Right ventricle myocardium superior (tissue), 1 donor: ENCODE measurements at regions not wholly inside any gene's neighbourhood (a gene's known extent, or its start where the extent isn't known, plus 50 kb on each side); places are given as distances from the start of the nearest gene placed in this dataset.
"Not testable (repeated sequence)": the region's sequence is repeated elsewhere in the genome, so short reads cannot be mapped to it uniquely, and the experiment has no call there.

Experiments
- ATAC-seq: fragments of 200-7000 bp; cut with Tn5 transposase; one replicate; pipeline ENCODE4 v1.9.1; 2020; ENCODE audit warnings: mild to moderate bottlenecking; ENCODE audit not compliant: poor library complexity
- DNase-seq: peaks from one replicate; pipeline ENCODE4 v3.0.0-alpha.2; 2020
- intact Hi-C: fragments of 100-400 bp; cut with DNase I; formaldehyde crosslinking; loops from one replicate; pipeline ENCODE4 v1.11.2; 2022
- donor health status: DM: no; HTN: yes; CAD: no; lungs with severe emphysema.

DNA sequence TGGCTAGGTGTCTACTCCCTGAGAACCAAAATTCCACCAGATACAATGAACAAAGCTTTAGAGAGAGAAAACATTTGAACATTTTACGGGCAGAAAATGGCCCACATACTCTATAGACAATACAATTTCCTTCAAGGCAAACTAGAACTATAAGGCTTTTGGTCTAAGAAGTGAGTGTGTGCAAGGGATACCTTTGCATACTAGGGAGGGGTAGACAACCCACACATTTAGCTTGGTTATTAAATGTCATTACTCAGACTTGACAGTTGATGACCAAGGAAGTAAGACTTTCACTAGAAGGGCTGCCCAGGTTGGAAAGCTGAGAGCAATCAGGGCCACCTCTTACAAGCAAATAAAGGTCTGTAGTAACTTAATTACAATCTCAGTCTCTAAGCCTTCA lies 64.0 kb upstream of the PLEKHM1 start:
- DNase-seq, intact Hi-C loops, ATAC-seq: not testable (repeated sequence)

DNA sequence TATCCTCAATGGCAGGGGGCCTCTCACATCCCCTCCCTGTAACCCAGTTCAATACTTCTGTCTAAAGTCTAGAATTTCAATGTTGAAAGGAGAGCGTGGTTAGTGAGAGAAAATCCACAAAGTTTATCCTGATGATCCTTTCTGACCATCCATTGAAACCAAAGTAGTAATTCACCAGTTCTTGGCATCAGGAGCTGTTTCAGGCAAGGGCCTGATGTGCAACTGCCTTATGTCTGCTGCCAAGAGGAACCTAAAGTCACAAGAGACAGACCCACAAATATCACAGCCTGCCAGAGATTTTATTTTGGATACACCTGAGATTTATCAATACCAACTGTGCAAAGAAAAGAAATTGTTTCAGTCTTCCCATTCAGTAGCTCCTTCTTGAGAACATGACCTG lies 68.3 kb upstream of the PLEKHM1 start:
- ATAC-seq, DNase-seq, intact Hi-C loops: not testable (repeated sequence)

DNA sequence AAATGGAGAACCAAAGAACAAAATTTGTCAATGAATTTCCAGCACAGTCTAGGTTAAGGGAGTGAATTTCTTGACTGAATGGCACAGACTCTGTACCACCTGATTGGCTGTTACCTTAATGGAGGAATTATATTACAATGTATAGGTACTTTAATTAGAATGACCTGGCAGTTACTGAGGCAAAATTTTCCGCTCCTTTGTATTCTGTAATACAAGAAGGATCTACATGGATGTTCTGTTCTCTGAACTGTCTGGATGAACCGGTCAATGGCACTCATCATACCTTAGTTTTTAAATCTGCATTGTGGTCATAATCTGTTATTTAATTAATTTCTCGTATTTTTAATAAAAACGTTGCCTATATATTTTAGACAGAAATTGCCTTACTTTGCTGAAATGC lies 72.3 kb upstream of the PLEKHM1 start:
- DNase-seq, ATAC-seq, intact Hi-C loops: not testable (repeated sequence)

DNA sequence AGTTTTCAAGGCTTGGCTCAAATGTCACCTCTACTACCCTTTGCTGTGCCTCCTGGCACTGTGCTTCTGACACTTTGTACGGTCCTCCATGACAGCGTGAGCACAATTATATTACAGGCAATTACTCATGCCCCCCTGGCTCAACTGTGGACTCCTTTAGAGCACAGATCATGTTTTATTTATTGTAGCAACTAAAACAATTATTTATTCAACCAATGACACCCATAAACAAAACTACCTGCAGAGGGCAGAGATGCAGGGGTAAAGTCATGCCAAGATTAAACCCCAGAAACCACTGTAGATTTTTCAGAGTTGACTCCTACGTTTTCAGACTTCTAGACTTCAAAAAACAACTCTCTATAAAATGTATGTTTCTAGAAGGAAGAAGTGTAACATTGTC lies 72.8 kb upstream of the PLEKHM1 start:
- intact Hi-C loops, DNase-seq: not testable (repeated sequence)

DNA sequence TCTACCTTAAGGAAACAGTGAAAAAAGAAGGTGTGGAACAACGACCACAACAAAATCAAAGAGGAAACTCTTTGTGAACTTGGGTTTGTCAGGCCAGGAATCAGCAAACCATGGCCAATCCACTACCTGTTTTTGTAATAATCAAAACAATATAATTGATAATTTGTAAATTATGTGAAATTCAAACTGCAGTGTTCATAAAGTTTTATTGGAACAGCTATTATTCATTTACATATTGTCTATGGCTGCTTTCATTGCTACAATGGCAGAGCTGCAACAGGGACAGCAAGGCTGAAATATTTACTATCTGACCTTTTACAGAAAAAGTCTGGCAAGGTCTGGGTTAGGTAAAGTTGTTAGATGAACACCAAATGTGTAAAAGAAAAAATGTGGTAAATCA lies 77.8 kb upstream of the PLEKHM1 start:
- ATAC-seq, DNase-seq, intact Hi-C loops: not testable (repeated sequence)

More for the DNA sequence above, 72.8 kb upstream of the PLEKHM1 start:
- not testable (repeated sequence) for ATAC-seq

DNA sequence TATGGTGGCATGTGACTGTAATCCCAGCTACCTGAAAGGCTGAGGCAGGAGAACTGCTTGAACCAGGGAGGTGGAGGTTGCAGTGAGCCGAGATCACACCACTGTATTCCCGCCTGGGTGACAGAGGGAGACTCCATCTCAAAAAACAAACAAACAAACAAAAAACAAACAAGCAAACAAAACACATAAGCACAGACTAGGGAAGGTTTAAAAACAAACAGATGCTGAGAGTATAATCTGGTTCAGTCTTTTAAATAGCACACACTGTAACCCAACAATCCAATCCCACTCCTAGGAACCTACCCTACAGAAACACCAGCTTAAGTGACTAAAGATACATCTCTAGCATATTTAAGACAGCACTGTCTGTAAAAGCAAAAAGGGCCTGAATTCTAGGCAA lies 82.8 kb upstream of the PLEKHM1 start:
- ATAC-seq, intact Hi-C loops, DNase-seq: not testable (repeated sequence)

DNA sequence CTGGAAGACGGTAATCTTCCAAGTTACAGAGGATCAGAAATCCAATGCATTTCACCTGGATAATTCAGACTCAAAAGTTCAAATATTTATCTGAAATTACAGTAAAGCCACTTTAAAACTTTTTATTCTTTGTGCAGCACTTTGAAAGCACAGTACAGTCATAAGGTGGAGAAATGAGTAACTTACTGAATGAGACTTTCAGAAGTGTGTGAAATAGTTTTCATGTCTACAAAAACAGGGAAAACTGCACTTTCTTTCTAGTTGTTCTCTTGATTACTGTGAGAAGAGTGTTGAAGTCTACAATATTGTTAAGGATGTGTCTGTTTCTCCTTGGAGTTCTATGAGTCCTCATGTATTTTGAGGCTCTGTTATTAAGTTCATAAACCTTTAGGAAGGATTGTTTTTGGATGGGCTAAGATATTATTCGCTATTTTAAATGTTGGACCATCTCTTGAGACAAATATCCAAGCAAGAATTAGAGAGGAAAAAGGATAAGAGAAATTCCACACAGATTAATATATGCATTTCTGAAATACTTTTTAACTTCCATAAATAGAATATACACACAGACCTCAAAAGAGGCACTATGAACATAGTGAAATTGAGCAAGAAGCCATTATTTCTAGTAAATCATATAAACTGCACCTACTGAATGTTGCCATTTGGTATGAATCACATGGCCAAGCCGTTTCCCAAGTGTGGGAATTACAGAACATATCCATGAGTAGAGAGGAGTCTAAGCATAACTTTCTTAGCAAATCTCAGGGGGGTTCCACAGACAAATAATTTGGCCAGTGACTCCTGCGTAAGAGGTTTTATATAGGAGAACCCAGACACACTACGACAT lies 83.6 kb upstream of the PLEKHM1 start:
- no peak for ATAC-seq
- DNase-seq, result no peak
- intact Hi-C loops, result no loop called here

DNA sequence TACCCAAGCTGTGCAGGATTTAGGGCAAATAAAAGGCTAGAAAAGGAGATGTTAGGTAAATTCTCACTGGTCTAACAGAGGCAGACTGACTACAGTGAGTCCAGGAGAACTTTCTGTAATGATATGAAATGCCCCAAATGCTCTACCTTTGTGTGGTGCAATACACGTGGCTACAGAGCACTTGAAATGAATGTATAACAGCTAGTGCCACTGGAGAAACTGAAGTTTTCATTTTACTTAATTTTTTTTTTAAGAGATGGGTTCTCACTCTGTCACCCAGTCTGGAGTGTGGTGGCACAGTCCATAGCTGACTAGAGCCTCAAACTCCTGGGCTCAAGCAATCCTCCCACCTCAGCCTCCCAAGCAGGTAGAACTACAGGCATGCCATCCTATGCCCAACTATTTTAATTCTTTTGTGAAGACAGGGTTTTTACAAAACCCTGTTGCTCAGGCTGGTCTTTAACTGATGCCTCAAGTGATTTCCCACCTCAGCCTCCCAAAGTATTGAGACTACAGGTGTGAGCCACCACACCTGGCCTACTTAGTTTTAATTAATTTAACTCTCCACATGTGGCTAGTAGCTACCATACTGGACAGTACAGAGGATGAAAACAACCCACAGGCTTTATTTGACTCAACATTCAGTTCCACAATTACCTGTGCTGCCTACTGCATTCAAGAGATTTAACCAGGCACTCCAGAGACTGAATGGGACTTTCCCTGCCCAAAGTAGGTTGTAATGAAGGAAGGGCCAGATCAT lies 84.8 kb upstream of the PLEKHM1 start:
- DNase-seq, result no peak
- ATAC-seq, result no peak
- intact Hi-C loops, result no loop called here

DNA sequence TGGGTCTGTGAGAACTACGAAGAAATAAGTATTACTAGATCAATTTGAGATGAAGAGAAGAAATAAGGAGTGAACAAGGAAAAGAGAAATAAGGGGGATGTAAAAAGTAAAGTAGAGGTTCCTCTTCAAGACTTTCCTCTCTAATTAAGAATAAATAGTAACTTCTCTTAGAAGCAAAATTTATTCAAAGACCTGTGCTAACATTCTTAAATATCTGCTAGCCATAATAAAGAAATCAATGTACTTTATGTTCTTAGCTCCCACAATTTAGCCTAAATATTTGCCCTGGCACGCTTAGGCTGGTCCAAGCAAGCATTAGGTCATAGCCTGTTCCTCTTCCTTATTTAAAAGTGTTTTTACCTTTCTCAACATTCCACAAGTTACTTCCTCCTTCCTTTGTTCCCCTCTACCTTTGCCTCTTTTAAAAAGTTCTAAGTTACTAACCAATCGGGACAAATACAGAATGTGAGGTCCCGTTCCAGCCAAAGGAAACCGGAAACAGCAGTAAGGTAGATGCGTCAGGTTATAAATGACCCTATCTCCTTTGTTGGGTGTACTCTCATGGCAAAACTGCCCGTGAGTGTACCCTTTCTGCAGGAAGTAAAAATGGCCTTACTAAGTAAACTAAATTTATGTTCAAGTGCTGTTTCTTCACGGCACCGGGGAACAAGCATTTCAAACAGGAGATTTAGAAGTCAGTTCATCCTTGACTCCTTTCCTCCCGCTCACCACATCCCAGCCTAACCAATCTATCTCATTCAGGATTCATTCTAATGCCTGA lies 86.2 kb upstream of the PLEKHM1 start:
- ATAC-seq, intact Hi-C loops, DNase-seq: not testable (repeated sequence)

DNA sequence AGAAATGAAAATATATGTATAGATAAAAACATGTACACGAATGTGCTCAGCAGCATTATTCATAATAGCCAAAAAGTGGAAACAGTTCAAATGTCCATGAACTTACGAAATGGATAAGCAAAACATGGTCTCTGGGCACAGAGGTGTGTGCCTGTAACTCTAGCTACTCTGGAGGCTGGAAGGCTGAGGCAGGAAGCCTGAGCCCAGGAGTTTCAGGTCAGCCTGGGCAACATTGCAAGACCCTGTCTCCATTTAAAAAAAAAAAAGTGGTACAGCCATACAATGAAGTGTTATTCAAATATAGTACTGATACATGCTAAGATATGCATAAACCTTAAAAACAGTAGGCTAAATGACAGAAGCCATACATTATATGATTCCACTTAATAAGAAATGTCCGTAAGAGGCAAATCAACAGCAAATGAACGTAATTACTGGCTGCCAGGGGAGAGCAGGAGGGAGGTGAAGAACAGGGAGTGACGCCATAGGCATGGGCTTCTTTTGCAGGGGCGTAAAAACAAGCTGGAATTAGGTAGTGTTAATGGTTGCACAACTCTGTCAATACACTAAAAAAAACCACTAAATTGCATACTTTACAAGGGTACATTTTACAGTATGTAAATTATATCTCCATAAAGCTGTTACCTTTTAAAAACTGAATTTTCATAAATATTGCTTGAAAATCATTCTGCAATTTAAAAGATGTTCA lies 87.2 kb upstream of the PLEKHM1 start:
- intact Hi-C loops, result no loop called here
- no peak for ATAC-seq
- DNase-seq, result no peak

DNA sequence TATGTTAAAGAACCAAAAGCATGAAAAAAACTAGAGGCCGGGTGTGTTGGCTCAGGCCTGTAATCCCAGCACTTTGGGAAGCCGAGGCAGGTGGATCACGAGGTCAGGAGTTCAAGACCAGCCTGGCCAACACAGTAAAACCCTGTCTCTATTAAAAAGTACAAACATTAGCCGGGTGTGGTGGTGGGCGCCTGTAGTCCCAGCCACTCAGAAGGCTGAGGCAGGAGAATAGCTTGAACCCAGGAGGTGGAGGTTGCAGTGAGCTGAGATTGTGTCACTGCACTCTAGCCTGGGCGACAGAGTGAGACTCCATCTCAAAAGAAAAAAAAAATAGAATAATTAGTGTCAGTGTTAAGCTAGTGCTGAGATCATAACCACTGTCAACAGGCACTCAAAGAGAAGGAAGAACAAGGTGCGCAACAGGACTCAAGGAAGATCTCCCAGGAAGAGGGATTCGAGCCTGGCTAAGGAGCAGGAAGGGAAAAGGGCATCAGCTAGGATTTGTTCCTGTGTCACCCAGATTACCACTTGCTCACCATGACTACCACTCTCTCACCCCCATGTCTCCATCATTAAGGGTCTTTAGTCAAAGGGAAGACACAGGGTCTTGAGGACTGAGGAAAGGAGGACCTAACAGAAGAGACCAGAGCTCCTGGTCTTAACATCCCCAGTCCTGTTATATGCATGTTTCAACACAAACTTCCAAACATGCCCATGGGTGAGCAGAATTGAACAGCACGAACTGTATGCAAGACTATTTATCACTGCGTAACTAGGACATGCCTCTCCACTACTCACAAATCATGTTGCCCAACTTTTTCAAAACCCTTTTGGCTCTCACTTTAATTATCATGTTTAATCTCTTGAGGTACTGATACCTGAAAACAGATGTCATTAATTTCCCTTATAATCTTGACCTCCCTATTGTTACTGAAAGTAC lies 88.3 kb upstream of the PLEKHM1 start:
- DNase-seq (no peak), ATAC-seq (no peak)
- intact Hi-C loops, result no loop called here

DNA sequence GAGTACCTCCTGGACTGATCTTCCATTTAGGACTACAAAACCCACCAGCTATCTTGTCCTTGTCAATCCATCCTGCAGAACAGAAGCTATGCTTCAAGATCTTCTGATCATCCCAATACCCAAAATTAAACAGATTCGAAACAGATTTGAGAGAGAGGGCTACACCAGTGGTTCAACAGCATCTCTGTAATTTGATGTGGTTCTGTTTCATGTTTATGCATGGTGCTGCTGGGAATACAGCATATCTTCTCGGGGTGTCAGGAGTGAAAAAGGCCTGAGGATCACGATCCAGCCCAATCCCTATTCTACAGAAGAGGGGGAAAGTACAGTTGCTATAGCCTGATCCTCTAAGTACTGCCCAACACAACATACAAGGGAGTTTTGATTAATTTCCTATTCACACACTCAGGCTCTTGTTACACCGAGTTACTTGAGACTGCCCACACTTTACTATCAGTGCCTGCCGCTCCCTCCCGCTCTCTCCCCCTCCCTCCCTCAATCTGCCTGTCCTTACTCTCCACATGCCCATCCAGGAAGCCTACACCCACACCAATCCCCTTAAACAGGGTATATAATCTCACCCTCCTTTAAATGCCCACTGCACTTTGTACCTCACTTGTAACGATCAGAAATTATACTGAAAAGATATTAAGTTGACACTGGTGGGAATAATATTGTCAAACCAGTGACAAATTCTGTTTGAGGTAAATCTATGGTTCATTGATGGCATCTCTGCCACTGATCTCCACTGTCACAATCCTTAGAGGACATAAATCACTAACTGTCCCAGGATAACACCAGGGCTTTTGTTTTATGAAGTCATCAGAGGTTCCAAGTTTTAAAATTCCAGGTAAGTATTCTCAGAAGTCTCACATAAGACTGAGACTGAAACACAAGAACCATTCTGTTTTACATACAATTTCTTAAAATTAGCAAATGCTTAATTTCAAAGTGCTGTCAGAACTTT lies 89.3 kb upstream of the PLEKHM1 start:
- ATAC-seq, result no peak
- no peak for DNase-seq
- intact Hi-C loops, result no loop called here

DNA sequence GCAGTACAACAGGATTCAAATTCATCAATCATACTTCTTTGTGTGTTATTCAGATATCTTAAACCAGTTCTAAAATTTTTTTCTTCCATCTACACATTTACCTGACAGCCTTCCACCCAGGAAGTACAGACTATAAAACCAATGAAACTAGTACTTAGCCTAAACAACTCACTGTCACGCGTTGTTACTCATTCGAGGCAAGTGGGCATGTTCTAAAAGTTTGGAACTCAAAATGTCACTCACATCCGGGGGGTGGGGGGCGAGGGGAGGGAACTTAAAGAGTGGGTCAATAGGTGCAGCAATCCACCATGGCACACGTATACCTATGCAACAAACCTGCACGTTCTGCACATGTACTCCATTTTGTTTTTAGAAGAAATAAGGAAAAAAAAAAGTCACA lies 90.4 kb upstream of the PLEKHM1 start:
- DNase-seq (no peak), ATAC-seq (no peak)
- intact Hi-C loops, result no loop called here

DNA sequence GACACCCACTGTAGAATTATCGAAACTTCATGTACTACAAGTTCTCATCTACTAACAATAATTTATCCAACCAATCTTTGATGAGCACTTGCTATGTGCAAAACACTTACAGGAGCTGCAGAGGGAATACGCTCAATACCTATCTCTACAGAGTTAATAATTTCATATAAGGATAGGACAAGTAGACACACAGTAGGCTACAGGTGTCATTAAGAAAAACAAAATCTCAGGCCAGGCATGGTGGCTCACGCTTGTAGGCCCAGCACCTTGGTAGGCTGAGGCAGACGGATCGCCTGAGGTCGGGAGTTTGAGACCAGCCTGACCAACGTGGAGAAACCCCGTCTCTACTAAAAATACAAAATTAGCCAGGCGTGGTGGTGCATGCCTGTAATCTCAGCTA lies 91.3 kb upstream of the PLEKHM1 start:
- intact Hi-C loops, result no loop called here
- DNase-seq (no peak), ATAC-seq (no peak)

DNA sequence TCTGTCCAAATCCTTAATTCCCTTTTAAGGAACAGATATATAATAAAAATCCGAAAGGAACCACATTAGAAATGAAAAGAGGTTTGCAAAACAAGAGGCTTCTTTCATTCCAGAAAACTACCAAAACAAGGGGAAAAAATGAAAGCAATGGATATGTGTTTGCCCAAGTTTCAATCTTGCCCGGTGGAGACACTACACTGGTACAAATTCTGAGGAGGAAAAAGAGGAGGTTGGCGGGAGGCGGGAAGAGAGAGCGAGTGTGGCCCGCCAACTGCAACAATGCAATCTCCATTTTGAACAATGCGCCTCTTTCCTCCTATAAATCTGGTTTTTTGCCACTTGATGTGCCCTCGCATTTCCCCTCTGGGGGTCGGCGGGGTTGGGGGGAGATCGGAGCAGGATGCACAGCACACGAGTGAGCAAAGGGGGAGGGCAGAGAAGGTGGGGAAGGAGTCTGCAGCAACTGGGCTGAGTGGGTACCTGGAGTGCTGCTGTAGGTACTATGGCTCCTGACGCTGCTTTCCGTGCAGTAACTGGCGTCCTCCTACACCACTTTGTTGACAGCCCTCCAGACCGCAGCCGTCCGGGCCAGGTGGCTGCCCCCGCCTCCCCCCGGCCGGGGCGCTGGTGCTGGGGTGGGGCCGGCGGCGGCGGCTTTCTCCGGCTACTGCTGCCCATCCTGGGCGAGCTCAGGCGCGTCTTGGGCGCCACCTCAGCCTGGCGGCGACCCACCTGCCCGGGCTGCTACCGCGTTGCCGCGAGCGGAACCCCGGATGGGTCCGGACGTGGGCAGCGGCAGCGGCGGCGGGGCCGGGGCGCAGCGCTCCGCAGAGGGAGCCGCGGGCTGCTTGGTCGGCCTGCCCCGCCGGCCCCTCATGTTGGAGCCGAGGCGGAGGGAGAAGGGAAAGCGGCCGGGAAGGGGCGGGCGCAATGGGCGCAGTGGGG lies 93.8 kb upstream of the PLEKHM1 start:
- intact Hi-C loops, result no loop called here
- peak; percentile 58 for DNase-seq
- peak; percentile 53 for ATAC-seq
